OCI-LY3 (cell line): ENCODE measurements at regions not wholly inside any gene's neighbourhood (a gene's known extent, or its start where the extent isn't known, plus 50 kb on each side); places are given as distances from the start of the nearest gene placed in this dataset.
"Not testable (repeated sequence)": the region's sequence is repeated elsewhere in the genome, so short reads cannot be mapped to it uniquely, and the experiment has no call there.

Source experiments
- H2AFZ ChIP-seq: fragments of 200-600, 300-600 bp; shearing (Covaris generic); 2 replicates; pipeline ENCODE4 v1.6.0; 2014; ENCODE audit warnings: antibody characterized with exemption, low read depth, low read length
- H3K27ac ChIP-seq: fragments of 200-600, 300-600 bp; sonication (generic); 2 replicates; pipeline ENCODE4 v1.5.1; 2014; ENCODE audit warnings: mild to moderate bottlenecking, low read length, moderate library complexity, mixed read lengths
- H3K27me3 ChIP-seq: fragments of 200-600, 300-600 bp; sonication (generic); 2 replicates; pipeline ENCODE4 v1.6.1; 2014; ENCODE audit warnings: low read depth, low read length, mixed read lengths
- H3K36me3 ChIP-seq: fragments of 200-600, 300-600 bp; sonication (generic); replicated peaks from 2 replicates; pipeline ENCODE3; 2014; ENCODE audit warnings: low read depth, low read length, mixed read lengths
- H3K4me1 ChIP-seq: fragments of 300-600, 200-600 bp; sonication (generic); 2 replicates; pipeline ENCODE4 v1.6.1; 2014; ENCODE audit warnings: low read length, mixed read lengths
- H3K4me2 ChIP-seq: fragments of 200-600, 300-600 bp; sonication (generic); 2 replicates; pipeline ENCODE4 v1.6.1; 2014; ENCODE audit warnings: low read length, mixed read lengths
- H3K4me3 ChIP-seq: fragments of 300-600, 200-600 bp; sonication (generic); 2 replicates; pipeline ENCODE4 v1.5.1; 2014; ENCODE audit warnings: antibody characterized with exemption, mild to moderate bottlenecking, low read length, moderate library complexity
- H3K79me2 ChIP-seq: fragments of 300-600, 200-600 bp; shearing (Covaris generic); 2 replicates; pipeline ENCODE4 v1.6.1; 2014; ENCODE audit warnings: mild to moderate bottlenecking, low read length, mixed read lengths
- H3K9ac ChIP-seq: fragments of 300-600, 200-600 bp; shearing (Covaris generic); 2 replicates; pipeline ENCODE4 v1.6.0; 2014; ENCODE audit warnings: mild to moderate bottlenecking, low read length, moderate library complexity
- H3K9me3 ChIP-seq: fragments of 200-600, 300-600 bp; shearing (Covaris generic); 2 replicates; pipeline ENCODE4 v1.6.1; 2014; ENCODE audit warnings: low read length, mixed read lengths; ENCODE audit not compliant: insufficient read depth
- H4K20me1 ChIP-seq: fragments of 200-600, 300-600 bp; sonication (generic); 2 replicates; pipeline ENCODE4 v1.6.1; 2016; ENCODE audit warnings: low read length, mixed read lengths; ENCODE audit not compliant: insufficient read depth
- EZH2phosphoT487 ChIP-seq: fragments of 200-600 bp; shearing (Covaris generic); IDR thresholded peaks from 2 replicates; pipeline ENCODE4 v1.6.1; 2018; ENCODE audit warnings: antibody characterized with exemption, mixed run types, low read depth
- TF ChIP-seq, protein P1 (sequence below): fragments of 200-600, 300-600 bp; sonication (generic); IDR thresholded peaks from 2 replicates; pipeline ENCODE4 v1.5.1; 2014; ENCODE audit warnings: antibody characterized with exemption, low read length, low read depth

DNA sequence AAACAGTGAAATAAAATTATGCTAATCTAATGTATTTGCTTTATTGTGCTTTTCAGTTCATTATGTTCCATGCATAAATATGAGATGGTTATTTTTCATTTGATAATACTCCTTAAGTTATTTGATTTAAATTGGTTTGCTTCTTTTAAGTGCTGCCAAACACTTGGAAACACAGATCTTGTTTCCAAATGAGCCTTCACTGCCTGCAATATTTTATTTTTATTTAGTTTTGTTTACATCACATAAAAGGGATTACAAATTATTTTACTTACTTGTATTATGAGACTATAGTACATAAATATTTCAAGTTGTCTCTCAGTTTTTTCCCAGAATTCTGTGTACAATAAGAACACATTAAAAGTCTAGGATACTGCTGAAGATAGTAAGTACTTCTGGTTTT is 1662.4 kb upstream of the B3GALT2 start:
- Histone ChIP-seq H3K4me1 (peaks cover 10% of the 10 kb centered on the region), H3K4me2 (no peak overlapping the region), H3K4me3 (no peak overlapping the region), H2AFZ (no peak overlapping the region), H3K9ac (no peak overlapping the region), H3K27me3 (no peaks in the 10 kb centered on the region), H3K27ac (no peak overlapping the region), H3K36me3 (no peaks in the 10 kb centered on the region), H3K79me2 (no peaks in the 10 kb centered on the region), H3K9me3 (no peaks in the 10 kb centered on the region), H4K20me1 (no peaks in the 10 kb centered on the region)
- TF ChIP-seq, protein P1, sequence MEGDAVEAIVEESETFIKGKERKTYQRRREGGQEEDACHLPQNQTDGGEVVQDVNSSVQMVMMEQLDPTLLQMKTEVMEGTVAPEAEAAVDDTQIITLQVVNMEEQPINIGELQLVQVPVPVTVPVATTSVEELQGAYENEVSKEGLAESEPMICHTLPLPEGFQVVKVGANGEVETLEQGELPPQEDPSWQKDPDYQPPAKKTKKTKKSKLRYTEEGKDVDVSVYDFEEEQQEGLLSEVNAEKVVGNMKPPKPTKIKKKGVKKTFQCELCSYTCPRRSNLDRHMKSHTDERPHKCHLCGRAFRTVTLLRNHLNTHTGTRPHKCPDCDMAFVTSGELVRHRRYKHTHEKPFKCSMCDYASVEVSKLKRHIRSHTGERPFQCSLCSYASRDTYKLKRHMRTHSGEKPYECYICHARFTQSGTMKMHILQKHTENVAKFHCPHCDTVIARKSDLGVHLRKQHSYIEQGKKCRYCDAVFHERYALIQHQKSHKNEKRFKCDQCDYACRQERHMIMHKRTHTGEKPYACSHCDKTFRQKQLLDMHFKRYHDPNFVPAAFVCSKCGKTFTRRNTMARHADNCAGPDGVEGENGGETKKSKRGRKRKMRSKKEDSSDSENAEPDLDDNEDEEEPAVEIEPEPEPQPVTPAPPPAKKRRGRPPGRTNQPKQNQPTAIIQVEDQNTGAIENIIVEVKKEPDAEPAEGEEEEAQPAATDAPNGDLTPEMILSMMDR = no peak
- no peak for TF ChIP-seq EZH2phosphoT487

DNA sequence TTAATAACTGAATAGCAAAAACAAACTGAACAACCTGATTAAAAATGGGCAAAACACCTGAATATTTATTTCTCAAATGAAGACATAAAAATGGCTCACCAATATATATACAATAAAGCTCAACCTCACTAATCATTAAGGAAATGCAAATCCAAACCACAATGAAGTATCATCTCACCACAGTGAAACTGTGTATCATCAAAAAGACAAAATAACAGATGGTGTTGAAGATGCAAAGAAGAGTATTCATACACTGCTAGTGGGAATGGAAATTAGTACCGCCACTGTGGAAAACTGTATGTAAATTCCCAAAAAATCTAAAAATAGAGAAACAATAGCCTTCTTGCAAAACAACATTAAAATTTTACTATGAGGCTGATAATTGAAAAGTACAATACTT is 1660.1 kb upstream of the B3GALT2 start:
- Histone ChIP-seq H3K27me3 (no peaks in the 10 kb centered on the region), H2AFZ (no peak overlapping the region), H3K4me3 (no peak overlapping the region), H3K79me2 (no peaks in the 10 kb centered on the region), H4K20me1 (no peaks in the 10 kb centered on the region), H3K9ac (no peak overlapping the region), H3K36me3 (no peaks in the 10 kb centered on the region), H3K4me2 (no peak overlapping the region), H3K27ac (no peak overlapping the region), H3K4me1 (peaks cover 10% of the 10 kb centered on the region), H3K9me3 (no peaks in the 10 kb centered on the region)
- TF ChIP-seq, protein P1 = no peak
- TF ChIP-seq EZH2phosphoT487 = no peak

DNA sequence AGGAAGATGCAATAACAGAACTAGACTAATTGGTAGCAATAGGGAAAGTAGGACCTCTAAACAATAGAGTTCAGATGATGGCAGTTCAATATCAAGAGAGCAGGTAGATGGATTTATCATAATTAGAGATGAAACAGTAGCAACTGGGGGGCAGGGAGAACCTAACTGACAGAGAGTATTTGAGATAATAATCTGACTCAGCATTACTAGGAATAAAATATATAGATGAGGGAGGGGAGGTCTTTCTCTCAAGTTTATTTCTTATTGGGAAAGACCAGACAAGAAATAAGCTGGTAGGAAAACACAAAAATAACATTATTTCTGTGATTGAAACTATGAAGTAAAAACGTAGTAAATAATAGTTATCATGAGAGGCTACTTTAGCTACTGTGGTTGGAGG is 1656.7 kb upstream of the B3GALT2 start:
- H3K9me3 ChIP-seq = 0 out of 2 replicates have a peak, but pooled peaks cover 10% of the 10 kb centered on the region
- no peaks in the 10 kb centered on the region for H3K27me3 ChIP-seq
- H3K79me2 ChIP-seq = no peaks in the 10 kb centered on the region
- TF ChIP-seq, protein P1 = no peak
- no peak for TF ChIP-seq EZH2phosphoT487
- no peak overlapping the region for H3K4me2 ChIP-seq
- H3K9ac ChIP-seq = no peak overlapping the region
- no peaks in the 10 kb centered on the region for H4K20me1 ChIP-seq
- H3K36me3 ChIP-seq = no peaks in the 10 kb centered on the region
- H2AFZ ChIP-seq = no peak overlapping the region
- no peak overlapping the region for H3K4me3 ChIP-seq
- H3K27ac ChIP-seq = no peak overlapping the region
- peaks cover 10% of the 10 kb centered on the region for H3K4me1 ChIP-seq

DNA sequence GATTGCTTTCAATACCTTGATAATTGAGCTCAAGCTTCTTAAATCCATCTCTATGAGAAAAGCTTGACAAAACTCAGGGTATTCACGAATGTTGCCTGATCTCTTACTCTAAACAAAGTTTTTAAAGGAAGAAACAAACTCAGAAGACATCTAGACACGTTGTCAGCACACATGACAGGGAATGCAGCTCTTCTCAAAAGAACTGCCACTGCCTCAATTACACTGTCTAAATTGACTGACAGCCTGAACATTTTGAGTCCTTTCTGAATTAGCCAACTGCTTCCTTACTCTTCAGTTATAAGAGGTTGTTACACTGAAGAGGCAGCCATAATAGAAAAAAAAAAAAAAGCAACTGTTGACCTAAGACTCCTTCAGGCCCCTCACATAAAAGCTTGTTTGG is 1646.7 kb upstream of the B3GALT2 start:
- Histone ChIP-seq H3K79me2 (no peaks in the 10 kb centered on the region), H4K20me1 (no peaks in the 10 kb centered on the region), H3K4me2 (no peak overlapping the region), H3K27me3 (no peaks in the 10 kb centered on the region), H3K4me1 (peaks cover 17% of the 10 kb centered on the region), H3K4me3 (no peak overlapping the region), H3K27ac (no peak overlapping the region), H3K36me3 (no peaks in the 10 kb centered on the region), H3K9me3 (0 out of 2 replicates have a peak, but pooled peaks cover under 1% of the 10 kb centered on the region), H3K9ac (no peak overlapping the region), H2AFZ (no peak overlapping the region)
- TF ChIP-seq EZH2phosphoT487 = no peak
- TF ChIP-seq, protein P1 = no peak

DNA sequence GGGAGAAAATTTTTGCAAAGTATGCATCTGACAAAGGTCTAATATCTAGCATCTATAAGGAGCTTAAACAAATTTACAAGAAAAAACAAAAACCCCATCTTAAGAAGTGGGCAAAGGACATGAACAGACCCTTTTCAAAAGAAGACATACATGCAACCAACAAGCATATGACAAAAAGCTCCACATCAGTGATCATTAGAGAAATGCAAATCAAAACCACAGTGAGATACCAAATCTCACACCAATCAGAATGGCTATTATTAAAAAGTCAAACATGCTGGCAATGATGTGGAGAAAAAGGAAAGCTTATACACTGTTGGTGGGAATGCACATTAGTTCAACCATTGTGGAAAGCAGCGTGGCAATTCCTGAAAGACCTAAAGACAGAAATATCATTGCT is 1645.2 kb upstream of the B3GALT2 start:
- H3K9me3 ChIP-seq, H3K36me3 ChIP-seq, H2AFZ ChIP-seq, H3K4me3 ChIP-seq, H3K4me2 ChIP-seq, H3K9ac ChIP-seq, H3K79me2 ChIP-seq, H4K20me1 ChIP-seq, H3K27me3 ChIP-seq, H3K27ac ChIP-seq: not testable (repeated sequence)
- H3K4me1 ChIP-seq = peaks cover 17% of the 10 kb centered on the region
